ENCODE measurements at regions not wholly inside any gene's neighbourhood (a gene's known extent, or its start where the extent isn't known, plus 50 kb on each side); places are given as distances from the start of the nearest gene placed in this dataset.

- TF ChIP-seq, protein P1, sequence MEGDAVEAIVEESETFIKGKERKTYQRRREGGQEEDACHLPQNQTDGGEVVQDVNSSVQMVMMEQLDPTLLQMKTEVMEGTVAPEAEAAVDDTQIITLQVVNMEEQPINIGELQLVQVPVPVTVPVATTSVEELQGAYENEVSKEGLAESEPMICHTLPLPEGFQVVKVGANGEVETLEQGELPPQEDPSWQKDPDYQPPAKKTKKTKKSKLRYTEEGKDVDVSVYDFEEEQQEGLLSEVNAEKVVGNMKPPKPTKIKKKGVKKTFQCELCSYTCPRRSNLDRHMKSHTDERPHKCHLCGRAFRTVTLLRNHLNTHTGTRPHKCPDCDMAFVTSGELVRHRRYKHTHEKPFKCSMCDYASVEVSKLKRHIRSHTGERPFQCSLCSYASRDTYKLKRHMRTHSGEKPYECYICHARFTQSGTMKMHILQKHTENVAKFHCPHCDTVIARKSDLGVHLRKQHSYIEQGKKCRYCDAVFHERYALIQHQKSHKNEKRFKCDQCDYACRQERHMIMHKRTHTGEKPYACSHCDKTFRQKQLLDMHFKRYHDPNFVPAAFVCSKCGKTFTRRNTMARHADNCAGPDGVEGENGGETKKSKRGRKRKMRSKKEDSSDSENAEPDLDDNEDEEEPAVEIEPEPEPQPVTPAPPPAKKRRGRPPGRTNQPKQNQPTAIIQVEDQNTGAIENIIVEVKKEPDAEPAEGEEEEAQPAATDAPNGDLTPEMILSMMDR (IDR thresholded peaks at IDR 0.05), result no peak
- no peak for TF ChIP-seq POLR2A (IDR thresholded peaks at IDR 0.05)
These were observed 187.3 kb upstream of the TENT5A start for GRCh38 chr6:81939766-81940165.
